Pulmonary artery endothelial cell (primary cell): ENCODE measurements at regions not wholly inside any gene's neighbourhood (a gene's known extent, or its start where the extent isn't known, plus 50 kb on each side); places are given as distances from the start of the nearest gene placed in this dataset.

Experiments
- DNase-seq: peaks from one replicate; pipeline ENCODE4 v3.0.0-alpha.2; 2011; ENCODE audit warnings: low read depth, low spot score

DNA sequence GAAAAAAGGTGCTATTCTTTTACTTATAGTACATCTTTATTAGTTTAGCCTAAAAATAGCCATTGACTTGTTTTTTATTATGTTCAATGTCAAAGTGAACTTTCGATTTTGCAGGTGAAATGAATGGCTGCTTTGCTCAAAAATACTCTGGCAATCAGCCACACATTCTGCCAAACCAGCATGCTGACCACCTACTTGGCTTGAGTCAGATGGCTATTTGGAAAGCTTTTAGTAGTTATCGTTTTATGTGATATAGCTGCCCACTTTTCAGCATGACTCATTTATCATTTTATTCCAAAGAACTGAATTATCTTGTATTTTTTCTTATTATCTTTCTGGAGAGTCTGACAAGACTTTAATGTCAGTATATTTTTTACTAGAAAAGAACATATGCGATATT lies 1615.8 kb upstream of the TMEFF2 start:
- DNase-seq: no peak

- no peak for DNase-seq
These were observed 1614.1 kb upstream of the TMEFF2 start for GRCh38 chr2:193808877-193809276.

DNA sequence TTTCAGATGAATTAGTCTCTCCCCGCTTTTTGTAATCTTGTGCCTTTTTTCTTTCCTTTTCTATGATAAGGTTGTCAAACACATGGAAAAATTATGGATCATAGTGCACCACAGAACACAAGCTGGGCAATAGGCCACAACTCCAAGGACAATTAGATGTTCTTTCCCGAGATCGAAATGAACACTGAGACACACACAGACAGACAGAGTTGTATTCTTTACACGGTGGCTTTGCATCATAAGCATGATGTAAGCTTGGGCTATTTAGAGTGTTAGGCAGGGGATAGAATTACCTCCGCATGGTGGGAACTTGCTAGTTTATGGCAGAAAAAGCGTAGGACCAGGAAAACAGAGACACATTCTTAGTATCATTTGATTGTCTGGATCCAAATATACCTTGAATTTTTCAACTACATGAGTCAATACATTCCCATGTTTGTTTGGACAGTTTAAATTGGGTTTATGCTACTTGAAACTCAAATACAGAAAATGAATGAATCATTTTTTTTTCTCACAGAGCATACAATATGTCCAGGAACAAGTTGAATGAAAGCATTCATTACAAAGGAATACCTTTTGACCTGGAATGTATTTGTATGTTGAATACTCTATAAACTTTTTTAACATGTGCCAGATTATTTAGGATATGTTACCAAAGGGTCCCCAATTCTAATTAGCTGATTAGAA lies 1611.5 kb upstream of the TMEFF2 start:
- no peak for DNase-seq

DNA sequence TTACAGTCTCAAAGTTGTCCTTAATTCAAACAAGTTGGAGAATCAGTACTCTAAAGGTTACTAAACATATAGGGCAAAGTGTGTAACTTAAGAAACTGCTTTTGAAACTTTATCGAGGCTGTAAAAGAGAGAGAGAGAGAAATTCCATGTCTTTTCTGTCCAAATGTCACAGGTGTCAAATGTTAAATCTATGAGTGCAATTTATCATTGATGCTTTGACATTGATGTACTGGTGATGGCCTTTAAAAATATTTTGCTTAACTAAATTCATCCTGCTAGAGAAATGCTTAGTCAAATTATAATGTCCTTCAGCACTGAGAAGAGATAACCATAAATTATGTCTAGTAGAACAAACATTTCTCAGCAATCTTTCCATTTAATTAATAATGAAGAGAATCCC lies 1602.1 kb upstream of the TMEFF2 start:
- DNase-seq: no peak

GRCh38 chr2:193793914-193794313 lies 1599.2 kb upstream of the TMEFF2 start:
- DNase-seq: no peak

DNA sequence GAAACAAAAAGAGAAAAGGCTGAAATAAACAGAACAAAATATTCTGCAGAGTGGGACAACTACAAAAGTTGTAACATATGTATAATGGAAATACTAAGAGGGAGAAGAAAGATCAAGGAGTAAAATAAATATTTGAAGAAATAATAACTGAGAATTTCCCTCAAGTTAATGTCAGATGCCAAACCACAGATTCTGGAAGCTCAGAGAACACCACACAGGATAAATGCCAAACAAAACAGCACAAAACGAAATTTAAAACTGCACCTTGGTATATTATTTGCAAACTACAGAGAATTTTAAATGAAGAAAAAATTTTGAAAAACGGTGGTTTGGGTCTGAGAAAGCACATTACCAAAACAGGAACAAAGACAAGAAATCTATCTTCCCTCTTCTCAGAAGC lies 1588.9 kb upstream of the TMEFF2 start:
- DNase-seq: no peak

GRCh38 chr2:193778293-193778692 lies 1583.6 kb upstream of the TMEFF2 start:
- DNase-seq: no peak

GRCh38 chr2:193776988-193777387 lies 1582.3 kb upstream of the TMEFF2 start:
- no peak for DNase-seq

GRCh38 chr2:193774166-193774565 lies 1579.4 kb upstream of the TMEFF2 start:
- DNase-seq: no peak

- no peak for DNase-seq
These were observed 1556.6 kb upstream of the TMEFF2 start for GRCh38 chr2:193751299-193751698.

GRCh38 chr2:193749485-193749884 lies 1554.8 kb upstream of the TMEFF2 start:
- no peak for DNase-seq

DNA sequence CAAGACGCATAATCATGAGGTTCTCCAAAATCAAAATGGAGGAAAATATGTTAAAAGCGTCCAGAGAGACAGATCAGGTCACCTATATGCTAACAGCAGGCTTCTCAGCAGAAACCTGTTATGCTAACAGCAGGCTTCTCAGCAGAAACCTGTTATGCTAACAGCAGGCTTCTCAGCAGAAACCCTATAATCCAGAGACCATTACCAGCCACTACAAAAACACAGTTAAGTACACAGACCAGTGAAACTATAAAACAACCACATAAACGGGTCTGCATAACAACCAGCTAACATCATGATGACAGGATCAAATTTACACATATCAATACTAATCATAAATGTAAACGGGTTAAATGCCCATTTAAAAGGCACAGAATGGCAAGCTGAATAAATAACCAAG lies 1548.4 kb upstream of the TMEFF2 start:
- no peak for DNase-seq

DNA sequence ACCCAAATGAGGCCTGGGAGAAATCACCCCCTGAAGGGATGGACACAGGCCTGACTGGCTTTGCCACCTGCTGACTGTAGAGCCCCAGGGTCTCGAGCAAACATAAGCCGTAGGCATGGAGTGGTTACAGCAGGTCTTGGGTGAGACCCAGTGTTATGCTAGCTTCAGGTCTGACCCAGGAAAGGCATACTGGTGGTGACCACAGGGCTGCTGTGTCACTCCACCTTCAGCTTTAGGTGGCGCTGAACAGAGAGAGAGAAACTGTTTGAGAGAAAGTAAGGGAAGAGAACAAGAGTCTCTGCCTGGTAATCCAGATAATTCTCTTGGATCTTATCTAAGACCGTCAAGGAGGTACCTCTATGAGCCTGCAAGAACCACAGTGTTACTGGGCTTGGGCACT lies 1544.2 kb upstream of the TMEFF2 start:
- DNase-seq: no peak

DNA sequence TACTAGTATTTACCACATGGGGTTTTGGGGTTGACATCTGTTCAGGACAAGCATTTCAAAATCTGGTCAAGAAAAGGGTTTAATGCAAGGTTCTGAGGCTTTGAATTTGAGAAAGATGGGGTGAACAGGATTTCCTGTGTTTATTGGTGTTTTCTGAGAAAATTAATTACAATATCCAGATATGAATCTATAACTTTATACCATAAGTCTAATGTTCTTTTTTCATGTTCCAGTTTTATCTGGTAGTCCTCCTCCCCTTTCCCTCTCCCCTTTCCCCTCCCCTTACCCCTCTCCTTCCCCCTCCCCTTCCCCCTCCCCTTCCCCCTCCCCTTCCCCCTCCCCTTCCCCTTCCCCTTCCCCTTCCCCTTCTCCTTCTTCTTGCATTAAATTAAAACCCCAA lies 1518.2 kb upstream of the TMEFF2 start:
- DNase-seq: no peak

DNA sequence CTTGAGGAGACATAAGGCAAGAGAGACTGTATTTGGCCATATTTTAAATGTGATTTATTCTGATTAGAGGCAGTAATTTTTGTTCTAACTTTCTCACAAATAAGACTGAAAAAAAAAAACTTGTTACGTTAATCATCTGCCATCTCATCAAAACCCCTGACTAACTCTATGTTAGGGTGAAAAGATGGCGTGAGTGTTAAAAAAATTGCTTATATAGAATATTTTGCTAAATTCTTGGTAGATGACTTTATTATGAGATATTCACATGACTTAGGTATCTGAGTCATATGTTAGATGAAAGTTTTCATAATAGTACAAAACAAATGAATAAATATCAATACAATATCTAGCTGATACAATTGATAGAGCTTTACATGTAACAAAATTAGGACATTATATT lies 1508.7 kb upstream of the TMEFF2 start:
- no peak for DNase-seq

- DNase-seq: no peak
These were observed 1506.8 kb upstream of the TMEFF2 start for GRCh38 chr2:193701484-193701883.

DNA sequence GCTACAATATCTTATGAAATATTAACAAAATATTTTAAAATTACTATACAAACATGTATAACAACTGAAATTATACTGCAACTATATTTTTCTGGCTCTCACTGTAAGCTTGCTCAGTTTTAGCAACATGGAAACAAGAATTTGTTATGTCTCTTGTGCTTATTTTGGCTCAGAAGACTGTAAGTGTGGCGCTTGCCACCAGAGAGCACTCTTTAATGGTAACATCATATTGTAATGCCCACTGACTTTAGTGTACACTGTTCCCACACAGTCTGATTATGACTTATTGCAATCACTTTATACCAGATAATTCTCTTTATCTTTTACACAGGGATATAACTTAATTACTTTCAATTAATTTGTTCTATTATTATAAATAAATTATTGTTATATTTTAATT lies 1500.6 kb upstream of the TMEFF2 start:
- no peak for DNase-seq

GRCh38 chr2:193693758-193694157 lies 1499.0 kb upstream of the TMEFF2 start:
- DNase-seq: no peak

GRCh38 chr2:193690572-193690971 lies 1495.8 kb upstream of the TMEFF2 start:
- no peak for DNase-seq

GRCh38 chr2:193687195-193687594 lies 1492.5 kb upstream of the TMEFF2 start:
- DNase-seq: no peak

DNA sequence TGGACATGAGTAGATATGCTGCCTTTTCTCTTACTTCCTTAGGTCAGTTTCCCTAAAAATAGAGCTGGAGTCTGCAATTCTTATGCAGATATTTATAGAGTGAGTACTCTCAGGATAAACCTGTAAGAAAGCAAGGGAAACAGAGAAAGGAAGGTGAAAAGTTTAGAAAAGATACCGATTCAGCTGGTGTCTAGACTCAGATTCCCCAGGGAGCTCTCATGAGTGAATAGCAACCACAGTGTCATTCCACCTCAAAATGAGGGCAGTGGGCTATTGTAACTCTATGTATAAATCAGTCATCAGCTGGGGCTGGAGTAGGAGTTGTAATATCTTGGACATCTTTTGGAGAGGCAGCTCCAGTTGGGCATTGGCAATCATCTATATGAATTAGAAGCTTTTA lies 1485.1 kb upstream of the TMEFF2 start:
- no peak for DNase-seq

DNA sequence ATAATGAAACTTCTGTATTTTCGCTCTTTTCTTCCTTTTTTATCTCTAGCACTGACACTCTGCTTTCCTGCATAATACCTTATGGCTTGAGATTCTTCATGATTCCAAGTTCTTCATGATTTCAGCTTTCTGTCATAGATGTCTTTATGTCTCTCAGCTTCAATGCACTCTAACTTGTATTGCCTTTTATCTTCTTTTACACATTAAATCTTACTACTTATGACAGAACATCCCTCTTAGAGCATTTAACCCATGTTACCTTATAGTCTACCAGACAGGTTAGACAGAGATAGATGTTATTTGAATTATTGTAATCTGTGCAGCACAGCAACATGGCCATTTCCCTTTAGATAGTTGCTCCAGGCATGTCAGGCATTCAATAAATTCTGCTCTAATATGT lies 1475.7 kb upstream of the TMEFF2 start:
- DNase-seq: no peak

- no peak for DNase-seq
These were observed 1474.0 kb upstream of the TMEFF2 start for GRCh38 chr2:193668557-193669323.
